ENCODE measurements at regions not wholly inside any gene's neighbourhood (a gene's known extent, or its start where the extent isn't known, plus 50 kb on each side); places are given as distances from the start of the nearest gene placed in this dataset.

GRCh38 chr12:42679466-42679865, 89.9 kb upstream of the PRICKLE1 start:
- TF ChIP-seq CTCF (tag by site-specific recombination; IDR thresholded peaks at IDR 0.05) = no peak
- TF ChIP-seq ZNF133 (tag by site-specific recombination; IDR thresholded peaks at IDR 0.05) = no peak
- TF ChIP-seq, protein P1, sequence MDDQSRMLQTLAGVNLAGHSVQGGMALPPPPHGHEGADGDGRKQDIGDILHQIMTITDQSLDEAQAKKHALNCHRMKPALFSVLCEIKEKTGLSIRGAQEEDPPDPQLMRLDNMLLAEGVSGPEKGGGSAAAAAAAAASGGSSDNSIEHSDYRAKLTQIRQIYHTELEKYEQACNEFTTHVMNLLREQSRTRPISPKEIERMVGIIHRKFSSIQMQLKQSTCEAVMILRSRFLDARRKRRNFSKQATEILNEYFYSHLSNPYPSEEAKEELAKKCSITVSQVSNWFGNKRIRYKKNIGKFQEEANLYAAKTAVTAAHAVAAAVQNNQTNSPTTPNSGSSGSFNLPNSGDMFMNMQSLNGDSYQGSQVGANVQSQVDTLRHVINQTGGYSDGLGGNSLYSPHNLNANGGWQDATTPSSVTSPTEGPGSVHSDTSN (CRISPR knock-in tag; IDR thresholded peaks at IDR 0.05) = no peak
- TF ChIP-seq ZNF624 (tag by site-specific recombination; IDR thresholded peaks at IDR 0.05) = no peak
- TF ChIP-seq, protein P2, sequence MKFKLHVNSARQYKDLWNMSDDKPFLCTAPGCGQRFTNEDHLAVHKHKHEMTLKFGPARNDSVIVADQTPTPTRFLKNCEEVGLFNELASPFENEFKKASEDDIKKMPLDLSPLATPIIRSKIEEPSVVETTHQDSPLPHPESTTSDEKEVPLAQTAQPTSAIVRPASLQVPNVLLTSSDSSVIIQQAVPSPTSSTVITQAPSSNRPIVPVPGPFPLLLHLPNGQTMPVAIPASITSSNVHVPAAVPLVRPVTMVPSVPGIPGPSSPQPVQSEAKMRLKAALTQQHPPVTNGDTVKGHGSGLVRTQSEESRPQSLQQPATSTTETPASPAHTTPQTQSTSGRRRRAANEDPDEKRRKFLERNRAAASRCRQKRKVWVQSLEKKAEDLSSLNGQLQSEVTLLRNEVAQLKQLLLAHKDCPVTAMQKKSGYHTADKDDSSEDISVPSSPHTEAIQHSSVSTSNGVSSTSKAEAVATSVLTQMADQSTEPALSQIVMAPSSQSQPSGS (tag by site-specific recombination; IDR thresholded peaks at IDR 0.05; ENCODE audit: low read depth) = no peak
- no peak for TF ChIP-seq ZBTB7A (tag by site-specific recombination; IDR thresholded peaks at IDR 0.05; ENCODE audit: low read depth)
- no peak for TF ChIP-seq ZNF660 (tag by site-specific recombination; IDR thresholded peaks at IDR 0.05)
- no peak for TF ChIP-seq ZNF423 (tag by site-specific recombination; IDR thresholded peaks at IDR 0.05)
- TF ChIP-seq, protein P3, sequence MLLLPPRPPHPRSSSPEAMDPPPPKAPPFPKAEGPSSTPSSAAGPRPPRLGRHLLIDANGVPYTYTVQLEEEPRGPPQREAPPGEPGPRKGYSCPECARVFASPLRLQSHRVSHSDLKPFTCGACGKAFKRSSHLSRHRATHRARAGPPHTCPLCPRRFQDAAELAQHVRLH (tag by site-specific recombination; IDR thresholded peaks at IDR 0.05) = no peak
- TF ChIP-seq, protein P4, sequence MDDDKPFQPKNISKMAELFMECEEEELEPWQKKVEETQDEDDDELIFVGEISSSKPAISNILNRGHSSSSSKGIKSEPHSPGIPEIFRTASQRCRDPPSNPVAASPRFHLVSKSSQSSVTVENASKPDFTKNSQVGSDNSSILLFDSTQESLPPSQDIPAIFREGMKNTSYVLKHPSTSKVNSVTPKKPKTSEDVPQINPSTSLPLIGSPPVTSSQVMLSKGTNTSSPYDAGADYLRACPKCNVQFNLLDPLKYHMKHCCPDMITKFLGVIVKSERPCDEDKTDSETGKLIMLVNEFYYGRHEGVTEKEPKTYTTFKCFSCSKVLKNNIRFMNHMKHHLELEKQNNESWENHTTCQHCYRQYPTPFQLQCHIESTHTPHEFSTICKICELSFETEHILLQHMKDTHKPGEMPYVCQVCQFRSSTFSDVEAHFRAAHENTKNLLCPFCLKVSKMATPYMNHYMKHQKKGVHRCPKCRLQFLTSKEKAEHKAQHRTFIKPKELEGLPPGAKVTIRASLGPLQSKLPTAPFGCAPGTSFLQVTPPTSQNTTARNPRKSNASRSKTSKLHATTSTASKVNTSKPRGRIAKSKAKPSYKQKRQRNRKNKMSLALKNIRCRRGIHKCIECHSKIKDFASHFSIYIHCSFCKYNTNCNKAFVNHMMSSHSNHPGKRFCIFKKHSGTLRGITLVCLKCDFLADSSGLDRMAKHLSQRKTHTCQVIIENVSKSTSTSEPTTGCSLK (tag by site-specific recombination; IDR thresholded peaks at IDR 0.05) = no peak
- TF ChIP-seq, protein P5, sequence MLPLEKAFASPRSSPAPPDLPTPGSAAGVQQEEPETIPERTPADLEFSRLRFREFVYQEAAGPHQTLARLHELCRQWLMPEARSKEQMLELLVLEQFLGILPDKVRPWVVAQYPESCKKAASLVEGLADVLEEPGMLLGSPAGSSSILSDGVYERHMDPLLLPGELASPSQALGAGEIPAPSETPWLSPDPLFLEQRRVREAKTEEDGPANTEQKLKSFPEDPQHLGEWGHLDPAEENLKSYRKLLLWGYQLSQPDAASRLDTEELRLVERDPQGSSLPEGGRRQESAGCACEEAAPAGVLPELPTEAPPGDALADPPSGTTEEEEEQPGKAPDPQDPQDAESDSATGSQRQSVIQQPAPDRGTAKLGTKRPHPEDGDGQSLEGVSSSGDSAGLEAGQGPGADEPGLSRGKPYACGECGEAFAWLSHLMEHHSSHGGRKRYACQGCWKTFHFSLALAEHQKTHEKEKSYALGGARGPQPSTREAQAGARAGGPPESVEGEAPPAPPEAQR (tag by site-specific recombination; IDR thresholded peaks at IDR 0.05) = no peak
